GM21825 (cell line): ENCODE measurements at regions not wholly inside any gene's neighbourhood (a gene's known extent, or its start where the extent isn't known, plus 50 kb on each side); places are given as distances from the start of the nearest gene placed in this dataset.
A peak's percentile ranks its signal among the peaks of the same experiment; 100 is the strongest.
"Not testable (repeated sequence)": the region's sequence is repeated elsewhere in the genome, so short reads cannot be mapped to it uniquely, and the experiment has no call there.

Source experiments
- ATAC-seq: cut with Tn5 transposase; IDR thresholded peaks from one replicate; pipeline ENCODE4 v1.9.1; 2021; ENCODE audit warnings: mild to moderate bottlenecking, moderate library complexity; ENCODE audit not compliant: unreplicated experiment

DNA sequence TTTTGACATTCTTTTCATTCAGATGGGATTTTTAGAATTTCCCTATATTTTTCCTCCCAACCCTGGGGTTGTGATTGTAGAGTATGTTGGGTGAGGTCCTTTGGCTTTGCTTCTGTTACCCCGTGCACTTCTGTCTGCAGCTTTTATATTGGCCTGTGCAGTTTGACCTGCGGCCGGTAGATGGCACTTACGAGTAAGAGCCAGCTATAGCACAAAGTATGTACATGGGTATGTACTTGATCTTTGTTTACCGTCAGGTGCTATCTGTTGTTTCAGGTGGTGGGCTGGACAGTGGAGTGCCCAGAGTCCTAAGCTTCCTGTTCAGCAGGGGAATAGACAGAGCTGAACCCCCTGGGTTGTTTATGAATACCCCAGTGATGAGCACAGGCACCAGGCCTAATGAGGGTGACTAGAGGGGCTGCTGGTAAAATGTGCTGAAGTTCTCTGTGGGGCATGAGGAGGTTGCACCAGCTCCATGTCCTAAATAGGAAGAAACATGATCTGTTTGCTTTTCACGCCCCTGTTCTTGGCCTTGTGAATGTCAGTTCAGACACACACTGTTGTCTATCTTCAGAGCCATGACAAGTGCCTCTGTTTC is 58.9 kb upstream of the THUMPD2 start:
- peak; percentile 88 for ATAC-seq

GRCh38 chr2:39836638-39837037 is 57.6 kb upstream of the THUMPD2 start:
- ATAC-seq, result no peak

GRCh38 chr2:39834426-39834825 is 55.4 kb upstream of the THUMPD2 start:
- no peak for ATAC-seq

- ATAC-seq, result not testable (repeated sequence)
Observed at GRCh38 chr2:39830610-39831009, 51.6 kb upstream of the THUMPD2 start.
